Kidney (tissue), 13 donors: ENCODE measurements at regions not wholly inside any gene's neighbourhood (a gene's known extent, or its start where the extent isn't known, plus 50 kb on each side); places are given as distances from the start of the nearest gene placed in this dataset.

Experiments used
- DNase-seq, 5 donors: peaks; one replicate each; pipeline ENCODE4 v3.0.0-alpha.2; 2013 to 2020
- FAIRE-seq: peaks from 2 replicates; lab custom pipeline; 2012; peaks lifted over from hg19 to GRCh38; lab: Jason Lieb, UNC
- H3K27ac ChIP-seq, 2 donors: one replicate each; pipeline ENCODE4 v1.7.0; 2013; ENCODE audit warnings: low read depth in 2 of 2, low read length in 2 of 2, inconsistent platforms in 1 of 2
- H3K27me3 ChIP-seq: one replicate; pipeline ENCODE4 v1.7.1; 2013; ENCODE audit warnings: low read length, inconsistent platforms; ENCODE audit not compliant: control insufficient read depth, insufficient read depth
- H3K36me3 ChIP-seq, 3 donors: one replicate each; pipeline versions ENCODE4 v1.7.0 to v1.7.1; 2013; ENCODE audit warnings: low read length in 3 of 3, control low read depth in 1 of 3, inconsistent platforms in 1 of 3; ENCODE audit not compliant: insufficient read depth in 3 of 3, control insufficient read depth in 2 of 3
- H3K4me1 ChIP-seq, 3 donors: one replicate each; pipeline versions ENCODE4 v1.7.0 to v1.7.1; 2013; ENCODE audit warnings: low read length in 3 of 3, inconsistent platforms in 1 of 3, low read depth in 1 of 3; ENCODE audit not compliant: control insufficient read depth in 2 of 3, insufficient read depth in 2 of 3
- H3K4me3 ChIP-seq, 3 donors: one replicate each; pipeline versions ENCODE4 v1.7.0 to v1.8.1; 2013; ENCODE audit warnings: low read length in 3 of 3, control low read depth in 1 of 3, inconsistent platforms in 1 of 3
- H3K9ac ChIP-seq, 3 donors: one replicate each; pipeline versions ENCODE4 v1.7.0 to v1.7.1; 2013; ENCODE audit warnings: low read length in 3 of 3, control low read depth in 1 of 3, inconsistent platforms in 1 of 3
- H3K9me3 ChIP-seq, 3 donors: one replicate each; pipeline versions ENCODE4 v1.7.0 to v1.7.1; 2013; ENCODE audit warnings: low read length in 3 of 3, control low read depth in 1 of 3, inconsistent platforms in 1 of 3; ENCODE audit not compliant: control insufficient read depth in 2 of 3, insufficient read depth in 1 of 3
- CTCF ChIP-seq: IDR thresholded peaks from 3 replicates; pipeline ENCODE4 v1.5.1; 2012; ENCODE audit warnings: mild to moderate bottlenecking, moderate library complexity, borderline replicate concordance; ENCODE audit not compliant: insufficient read depth; ENCODE audit errors: extremely low read depth
- intact Hi-C: fragments of 100-400 bp; cut with DNase I; formaldehyde crosslinking; loops from one replicate; pipeline ENCODE4 v1.11.1; 2022
- donor health status: control.
- donor health status: control.
- donor health status: control.
- donor health status: control.
- donor health status: control.
- donor health status: DM: yes; HTN: yes; CAD: no.
- donor health status: Normal renal cell carcinoma (clear cell type).

DNA sequence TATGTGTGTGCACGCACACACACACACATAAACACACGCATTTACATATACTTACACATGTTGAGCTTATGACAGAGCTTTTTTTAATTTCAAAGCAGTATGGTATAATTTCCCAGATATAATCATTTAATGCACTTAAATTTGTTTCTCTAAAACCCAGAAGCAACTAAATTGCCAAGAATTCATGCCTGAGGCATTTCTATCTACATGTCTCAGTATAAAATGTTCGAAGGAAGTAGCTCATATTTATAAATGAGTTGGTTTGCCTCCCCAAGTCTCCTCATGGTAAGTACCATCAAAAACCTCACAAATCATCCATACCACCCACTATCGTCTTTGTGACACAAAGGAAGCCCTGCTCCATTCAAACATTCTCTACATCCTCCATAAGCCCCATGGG lies 130.6 kb downstream of the RPL22L1 start:
- H3K36me3 ChIP-seq = no peaks in the 10 kb centered on the region
- H3K9me3 ChIP-seq = no peaks in the 10 kb centered on the region
- no peak for TF ChIP-seq CTCF
- no peak for FAIRE-seq
- no peak for DNase-seq
- H3K27me3 ChIP-seq = no peaks in the 10 kb centered on the region
- no peak overlapping the region for H3K4me3 ChIP-seq
- H3K9ac ChIP-seq = no peak overlapping the region
- no peak overlapping the region for H3K27ac ChIP-seq
- intact Hi-C loops = no loop called here
- H3K4me1 ChIP-seq = no peaks in the 10 kb centered on the region

GRCh38 chr3:170738766-170739165 lies 131.2 kb downstream of the RPL22L1 start:
- Histone ChIP-seq H3K27ac (no peak overlapping the region), H3K4me1 (no peaks in the 10 kb centered on the region), H3K27me3 (no peaks in the 10 kb centered on the region), H3K36me3 (no peaks in the 10 kb centered on the region), H3K9me3 (no peaks in the 10 kb centered on the region), H3K4me3 (no peak overlapping the region), H3K9ac (no peak overlapping the region)
- intact Hi-C loops = no loop called here
- no peak for FAIRE-seq
- peak in 1 of 5 donors; percentile 37 for DNase-seq
- TF ChIP-seq CTCF = no peak

DNA sequence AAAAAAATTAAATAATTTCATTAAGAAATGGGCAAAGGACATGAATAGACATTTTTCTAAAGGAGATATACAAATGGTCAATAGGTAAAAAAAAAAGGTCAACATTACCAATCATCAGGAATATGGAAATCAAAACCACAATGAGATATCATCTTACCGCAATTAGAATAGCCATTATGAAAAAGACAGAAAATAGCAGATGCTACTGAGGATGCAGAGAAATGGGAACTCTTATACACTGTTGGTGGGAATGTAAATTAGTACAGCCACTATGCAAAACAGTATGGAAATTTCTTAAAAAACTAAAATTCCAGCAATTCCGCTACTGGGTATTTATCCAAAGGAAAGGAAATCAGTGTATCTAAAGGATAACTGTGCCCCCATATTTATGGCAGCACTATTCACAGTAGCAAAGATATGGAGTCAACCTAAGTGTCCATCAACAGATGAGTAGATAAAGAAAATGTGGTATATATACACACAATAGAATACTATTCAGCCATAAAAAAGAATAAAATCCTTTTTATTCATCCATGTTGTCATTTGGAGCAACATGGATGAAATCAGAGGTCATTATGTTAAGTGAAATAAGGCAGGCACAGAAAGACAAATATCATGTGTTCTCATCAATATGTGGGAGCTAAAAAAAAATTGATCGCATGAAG lies 132.4 kb downstream of the RPL22L1 start:
- FAIRE-seq = no peak

More for the DNA sequence above, 132.4 kb downstream of the RPL22L1 start:
- no peak overlapping the region for H3K4me3 ChIP-seq
- H3K4me1 ChIP-seq = no peaks in the 10 kb centered on the region
- H3K27ac ChIP-seq = no peak overlapping the region
- no peaks in the 10 kb centered on the region for H3K9me3 ChIP-seq
- no peak for DNase-seq
- no peak for TF ChIP-seq CTCF
- no peaks in the 10 kb centered on the region for H3K27me3 ChIP-seq
- no peak overlapping the region for H3K9ac ChIP-seq
- intact Hi-C loops = no loop called here
- no peaks in the 10 kb centered on the region for H3K36me3 ChIP-seq
